IPS DF 6.9 (cell line): ENCODE measurements at regions not wholly inside any gene's neighbourhood (a gene's known extent, or its start where the extent isn't known, plus 50 kb on each side); places are given as distances from the start of the nearest gene placed in this dataset.

Experiments
- DNase-seq: peaks from one replicate; pipeline ENCODE4 v3.0.0-alpha.2; 2013; ENCODE audit warnings: low read depth, low spot score
- H3K27ac ChIP-seq: one replicate; pipeline ENCODE4 v1.5.1; 2013; ENCODE audit warnings: low read length, control low read depth
- H3K27me3 ChIP-seq: 2 replicates; pipeline ENCODE4 v1.6.1; 2013; ENCODE audit warnings: mild to moderate bottlenecking, low read length; ENCODE audit not compliant: control insufficient read depth, insufficient read depth
- H3K36me3 ChIP-seq: 2 replicates; pipeline ENCODE4 v1.6.1; 2013; ENCODE audit warnings: low read length; ENCODE audit not compliant: control insufficient read depth, insufficient read depth
- H3K4me1 ChIP-seq: 2 replicates; pipeline ENCODE4 v1.6.1; 2013; ENCODE audit warnings: low read length; ENCODE audit not compliant: control insufficient read depth, insufficient read depth
- H3K4me3 ChIP-seq: 2 replicates; pipeline ENCODE4 v1.5.1; 2013; ENCODE audit warnings: mild to moderate bottlenecking, low read length
- H3K9me3 ChIP-seq: 2 replicates; pipeline ENCODE4 v1.6.1; 2013; ENCODE audit warnings: low read length, inconsistent platforms; ENCODE audit not compliant: control insufficient read depth, insufficient read depth
- WGBS: extraction: QIAGEN DNeasy Blood & Tissue Kit; methylation state at CpG from one replicate; pipeline ENCODE4 v1.1.7; 2013; ENCODE audit warnings: mixed read lengths, missing lambda C conversion rate; ENCODE audit not compliant: insufficient read length, insufficient coverage; 5-methylcytosine and 5-hydroxymethylcytosine counted together

- Histone ChIP-seq H3K4me1 (peaks cover 4% of the 10 kb centered on the region; the same call in 1 of the 2 replicates), H3K4me3 (no peak overlapping the region), H3K27me3 (no peaks in the 10 kb centered on the region), H3K27ac (no peak overlapping the region), H3K36me3 (no peaks in the 10 kb centered on the region), H3K9me3 (no peaks in the 10 kb centered on the region)
- no peak for DNase-seq
- WGBS = no CpG with 5 or more reads among the region's 1 CpG
Observed at GRCh38 chr9:26058111-26058895, 380.1 kb upstream of the TUSC1 start.

GRCh38 chr9:26057050-26057449, 378.8 kb upstream of the TUSC1 start:
- no peak overlapping the region for H3K4me3 ChIP-seq
- no peaks in the 10 kb centered on the region for H3K36me3 ChIP-seq
- DNase-seq = no peak
- no peaks in the 10 kb centered on the region for H3K27me3 ChIP-seq
- H3K4me1 ChIP-seq = peaks cover 3% of the 10 kb centered on the region; the same call in 1 of the 2 replicates
- WGBS = no CpG with 5 or more reads among the region's 3 CpGs
- no peak overlapping the region for H3K27ac ChIP-seq
- no peaks in the 10 kb centered on the region for H3K9me3 ChIP-seq

- Histone ChIP-seq H3K27ac (no peak overlapping the region), H3K27me3 (no peaks in the 10 kb centered on the region), H3K4me1 (peaks cover 2% of the 10 kb centered on the region; the same call in 1 of the 2 replicates), H3K9me3 (no peaks in the 10 kb centered on the region), H3K4me3 (no peak overlapping the region), H3K36me3 (no peaks in the 10 kb centered on the region)
- WGBS = no CpG with 5 or more reads among the region's 4 CpGs
- DNase-seq = no peak
Observed at GRCh38 chr9:26054600-26055520, 376.6 kb upstream of the TUSC1 start.

- Histone ChIP-seq H3K27me3 (no peaks in the 10 kb centered on the region), H3K36me3 (no peaks in the 10 kb centered on the region), H3K4me1 (no peaks in the 10 kb centered on the region), H3K27ac (no peak overlapping the region), H3K9me3 (no peaks in the 10 kb centered on the region), H3K4me3 (no peak overlapping the region)
- WGBS = no CpG with 5 or more reads among the region's 3 CpGs
- no peak for DNase-seq
Observed at GRCh38 chr9:26053954-26054353, 375.7 kb upstream of the TUSC1 start.

GRCh38 chr9:26043431-26043830, 365.2 kb upstream of the TUSC1 start:
- WGBS = no CpG with 5 or more reads among the region's 1 CpG
- H3K27me3 ChIP-seq = no peaks in the 10 kb centered on the region
- H3K4me3 ChIP-seq = no peak overlapping the region
- H3K36me3 ChIP-seq = no peaks in the 10 kb centered on the region
- no peak for DNase-seq
- no peaks in the 10 kb centered on the region for H3K4me1 ChIP-seq
- no peaks in the 10 kb centered on the region for H3K9me3 ChIP-seq
- no peak overlapping the region for H3K27ac ChIP-seq

- H3K4me1 ChIP-seq = no peaks in the 10 kb centered on the region
- H3K9me3 ChIP-seq = no peaks in the 10 kb centered on the region
- no peak for DNase-seq
- H3K27me3 ChIP-seq = no peaks in the 10 kb centered on the region
- WGBS = no CpG with 5 or more reads among the region's 6 CpGs
- H3K27ac ChIP-seq = no peak overlapping the region
- H3K4me3 ChIP-seq = no peak overlapping the region
- no peaks in the 10 kb centered on the region for H3K36me3 ChIP-seq
Observed at GRCh38 chr9:26034786-26035185, 356.5 kb upstream of the TUSC1 start.

GRCh38 chr9:26033336-26033735, 355.1 kb upstream of the TUSC1 start:
- Histone ChIP-seq H3K4me3 (no peak overlapping the region), H3K9me3 (no peaks in the 10 kb centered on the region), H3K27me3 (no peaks in the 10 kb centered on the region), H3K36me3 (no peaks in the 10 kb centered on the region), H3K4me1 (peaks cover 1% of the 10 kb centered on the region; the same call in 1 of the 2 replicates), H3K27ac (no peak overlapping the region)
- WGBS = no CpG with 5 or more reads among the region's 3 CpGs
- no peak for DNase-seq

- Histone ChIP-seq H3K4me1 (peaks cover 1% of the 10 kb centered on the region; the same call in 1 of the 2 replicates), H3K27ac (no peak overlapping the region), H3K27me3 (no peaks in the 10 kb centered on the region), H3K4me3 (no peak overlapping the region), H3K9me3 (no peaks in the 10 kb centered on the region), H3K36me3 (no peaks in the 10 kb centered on the region)
- peak; percentile 13 for DNase-seq
- no CpG with 5 or more reads among the region's 2 CpGs for WGBS
Observed at GRCh38 chr9:26026423-26027100, 348.3 kb upstream of the TUSC1 start.

GRCh38 chr9:26013199-26013598, 335.0 kb upstream of the TUSC1 start:
- H3K27ac ChIP-seq = no peak overlapping the region

GRCh38 chr9:26012797-26013196, 334.6 kb upstream of the TUSC1 start:
- H3K9me3 ChIP-seq = no peaks in the 10 kb centered on the region
- H3K36me3 ChIP-seq = no peaks in the 10 kb centered on the region
- H3K27ac ChIP-seq = no peak overlapping the region
- no peaks in the 10 kb centered on the region for H3K27me3 ChIP-seq
- no peak for DNase-seq
- H3K4me3 ChIP-seq = no peak overlapping the region
- no CpG with 5 or more reads among the region's 3 CpGs for WGBS
- no peaks in the 10 kb centered on the region for H3K4me1 ChIP-seq

More at GRCh38 chr9:26013199-26013598, 335.0 kb upstream of the TUSC1 start:
- Histone ChIP-seq H3K4me3 (no peak overlapping the region), H3K36me3 (no peaks in the 10 kb centered on the region), H3K9me3 (no peaks in the 10 kb centered on the region), H3K4me1 (no peaks in the 10 kb centered on the region), H3K27me3 (no peaks in the 10 kb centered on the region)
- DNase-seq = no peak
